Peyer's patch (tissue), 4 donors: ENCODE measurements at regions not wholly inside any gene's neighbourhood (a gene's known extent, or its start where the extent isn't known, plus 50 kb on each side); places are given as distances from the start of the nearest gene placed in this dataset.

Experiments used
- DNase-seq, 3 donors: peaks; one replicate each; pipeline ENCODE4 v3.0.0-alpha.2; 2017 to 2019
- H3K27ac ChIP-seq, 4 donors: fragments of 200-600 bp; sonication (generic); one replicate each; pipeline ENCODE4 v1.5.1; 2016 to 2019
- H3K27me3 ChIP-seq, 2 donors: fragments of 200-600 bp; sonication (generic); one replicate each; pipeline ENCODE4 v1.5.1; 2019
- H3K36me3 ChIP-seq, 3 donors: fragments of 200-600 bp; sonication (generic); one replicate each; pipeline ENCODE4 v1.5.1; 2016 to 2019
- H3K4me1 ChIP-seq, 4 donors: fragments of 200-600 bp; sonication (generic); one replicate each; pipeline ENCODE4 v1.5.1; 2016 to 2019
- H3K4me3 ChIP-seq, 4 donors: fragments of 200-600 bp; sonication (generic); 1 replicate in 3 of 4; 2 replicates in 1 of 4; pipeline ENCODE4 v1.5.1; 2016 to 2019; ENCODE audit warnings: mild to moderate bottlenecking in 1 of 4
- H3K9me3 ChIP-seq, 4 donors: fragments of 200-600 bp; sonication (generic); one replicate each; pipeline ENCODE4 v1.5.1; 2016 to 2019; ENCODE audit warnings: mild to moderate bottlenecking in 1 of 4
- CTCF ChIP-seq, 6 experiments: fragments of 450-650 bp in 4 of 6; fragments of 200-600 bp in 2 of 6; sonication (generic) in 1 of 6; IDR thresholded peaks; one replicate each; pipeline ENCODE4 v1.5.1; 2017 to 2019; ENCODE audit warnings: antibody characterized with exemption in 6 of 6, mild to moderate bottlenecking in 3 of 6, moderate library complexity in 1 of 6
- POLR2A ChIP-seq, 2 donors: fragments of 450-650 bp; IDR thresholded peaks; one replicate each; pipeline ENCODE4 v1.5.1; 2017; ENCODE audit warnings: antibody characterized with exemption in 2 of 2, mild to moderate bottlenecking in 2 of 2, moderate library complexity in 2 of 2

- H3K27me3 ChIP-seq: no peaks in the 10 kb centered on the region
- no peak overlapping the region for H3K4me3 ChIP-seq
- H3K27ac ChIP-seq: no peak overlapping the region
- DNase-seq: no peak
- TF ChIP-seq CTCF (IDR thresholded peaks at IDR 0.05): no peak
- TF ChIP-seq POLR2A (IDR thresholded peaks at IDR 0.05): no peak
- no peaks in the 10 kb centered on the region for H3K9me3 ChIP-seq
- no peaks in the 10 kb centered on the region for H3K36me3 ChIP-seq
- H3K4me1 ChIP-seq: no peaks in the 10 kb centered on the region
Observed at GRCh38 chr1:4531842-4532241, 122.6 kb upstream of the AJAP1 start.

DNA sequence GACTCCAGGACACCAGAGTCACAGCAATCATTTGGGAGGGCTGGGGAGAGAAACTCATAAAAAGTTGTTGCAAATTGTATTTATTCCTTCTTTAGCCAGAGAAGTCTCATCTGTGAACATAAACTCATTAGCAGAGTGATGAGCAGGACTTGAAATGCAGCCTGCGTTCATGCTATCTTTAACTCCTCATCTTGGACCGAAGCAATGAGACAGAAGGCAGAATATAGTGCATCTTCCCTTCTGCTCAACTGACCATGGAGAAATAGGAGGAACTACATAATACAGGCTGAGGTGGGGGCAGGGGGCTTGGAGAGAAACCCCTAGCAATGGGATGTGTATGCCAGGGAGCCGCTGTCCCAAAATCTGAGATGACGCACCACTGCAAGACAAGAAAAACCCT, 121.8 kb upstream of the AJAP1 start:
- DNase-seq: no peak
- Histone ChIP-seq H3K27ac (no peak overlapping the region), H3K4me1 (no peaks in the 10 kb centered on the region), H3K36me3 (no peaks in the 10 kb centered on the region), H3K9me3 (no peaks in the 10 kb centered on the region), H3K27me3 (no peaks in the 10 kb centered on the region), H3K4me3 (no peak overlapping the region)
- TF ChIP-seq POLR2A (IDR thresholded peaks at IDR 0.05) (no peak), CTCF (IDR thresholded peaks at IDR 0.05) (no peak)

DNA sequence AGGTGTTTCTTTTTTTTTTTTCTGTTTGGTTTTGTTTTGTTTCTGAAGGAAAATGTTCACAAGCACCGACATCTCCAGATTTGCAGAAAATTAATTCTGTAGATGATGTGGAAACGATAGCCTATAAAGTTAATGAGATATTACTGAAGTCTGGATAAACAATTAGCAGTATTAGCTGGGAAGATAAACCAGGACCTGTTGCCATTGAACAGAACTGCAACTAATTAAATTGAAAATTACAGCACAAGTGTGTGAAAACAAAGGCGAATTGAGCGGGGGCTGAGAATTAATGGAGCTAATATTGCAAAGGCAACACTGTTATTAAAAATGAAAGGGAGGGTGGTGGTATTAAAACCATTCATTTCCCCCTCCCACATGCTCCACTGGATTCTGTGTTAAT, 107.5 kb upstream of the AJAP1 start:
- TF ChIP-seq POLR2A (IDR thresholded peaks at IDR 0.05) (no peak), CTCF (IDR thresholded peaks at IDR 0.05) (no peak)
- Histone ChIP-seq H3K4me3 (no peak overlapping the region), H3K36me3 (no peaks in the 10 kb centered on the region), H3K9me3 (no peaks in the 10 kb centered on the region), H3K27ac (no peak overlapping the region), H3K4me1 (no peaks in the 10 kb centered on the region), H3K27me3 (no peaks in the 10 kb centered on the region)
- no peak for DNase-seq

DNA sequence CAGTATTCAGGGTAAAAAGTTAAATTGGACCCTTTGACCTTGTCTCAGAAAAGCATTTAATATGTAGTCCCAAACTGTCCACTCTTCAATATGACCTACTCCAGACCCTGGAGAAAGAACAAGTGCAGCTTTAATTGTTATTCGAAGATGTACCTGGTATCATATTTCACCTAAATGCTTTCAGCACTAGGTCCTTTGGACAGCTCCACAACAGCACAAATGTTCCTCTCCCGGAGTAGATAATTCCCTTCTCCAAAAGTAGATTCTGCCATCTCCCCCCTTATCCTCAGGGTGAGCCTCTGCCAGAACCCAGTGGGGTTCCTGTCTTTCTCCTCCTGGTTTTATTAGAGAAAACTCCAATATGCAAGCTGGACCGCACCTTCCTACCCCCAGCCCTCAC, 104.5 kb upstream of the AJAP1 start:
- TF ChIP-seq CTCF (IDR thresholded peaks at IDR 0.05): no peak
- no peaks in the 10 kb centered on the region for H3K27me3 ChIP-seq
- no peak for DNase-seq
- no peaks in the 10 kb centered on the region for H3K36me3 ChIP-seq
- no peaks in the 10 kb centered on the region for H3K4me1 ChIP-seq
- no peaks in the 10 kb centered on the region for H3K9me3 ChIP-seq
- H3K4me3 ChIP-seq: no peak overlapping the region
- H3K27ac ChIP-seq: no peak overlapping the region

- Histone ChIP-seq H3K4me3 (no peak overlapping the region), H3K4me1 (no peaks in the 10 kb centered on the region), H3K27ac (no peak overlapping the region), H3K36me3 (no peaks in the 10 kb centered on the region), H3K9me3 (no peaks in the 10 kb centered on the region), H3K27me3 (no peaks in the 10 kb centered on the region)
- TF ChIP-seq POLR2A (IDR thresholded peaks at IDR 0.05): no peak
- no peak for TF ChIP-seq CTCF (IDR thresholded peaks at IDR 0.05)
- no peak for DNase-seq
Observed at GRCh38 chr1:4550941-4551340, 103.5 kb upstream of the AJAP1 start.

DNA sequence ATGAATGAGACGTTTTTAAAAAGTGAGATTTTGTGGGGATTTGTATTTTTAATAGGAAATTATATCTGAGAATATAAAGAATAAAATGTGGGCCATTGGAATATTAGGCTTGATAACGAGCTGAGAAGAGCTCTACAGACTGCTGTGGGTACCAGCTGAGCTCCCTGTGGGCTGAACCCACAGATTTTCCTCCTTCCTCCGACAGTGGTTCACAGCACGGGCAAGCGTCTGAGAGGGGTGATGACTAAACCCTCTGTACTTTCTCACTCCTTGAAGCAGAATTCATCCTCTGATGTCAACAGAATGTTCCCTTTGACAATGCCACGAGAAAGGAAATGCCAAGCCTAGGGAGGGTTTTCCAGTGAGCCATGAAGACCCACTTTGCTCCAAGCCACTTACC, 102.7 kb upstream of the AJAP1 start:
- TF ChIP-seq CTCF (IDR thresholded peaks at IDR 0.05) (no peak), POLR2A (IDR thresholded peaks at IDR 0.05) (no peak)
- H3K4me1 ChIP-seq: no peaks in the 10 kb centered on the region
- H3K9me3 ChIP-seq: no peaks in the 10 kb centered on the region
- no peaks in the 10 kb centered on the region for H3K36me3 ChIP-seq
- no peaks in the 10 kb centered on the region for H3K27me3 ChIP-seq
- H3K4me3 ChIP-seq: no peak overlapping the region
- no peak overlapping the region for H3K27ac ChIP-seq
- no peak for DNase-seq
